ENCODE measurements at regions not wholly inside any gene's neighbourhood (a gene's known extent, or its start where the extent isn't known, plus 50 kb on each side); places are given as distances from the start of the nearest gene placed in this dataset.

DNA sequence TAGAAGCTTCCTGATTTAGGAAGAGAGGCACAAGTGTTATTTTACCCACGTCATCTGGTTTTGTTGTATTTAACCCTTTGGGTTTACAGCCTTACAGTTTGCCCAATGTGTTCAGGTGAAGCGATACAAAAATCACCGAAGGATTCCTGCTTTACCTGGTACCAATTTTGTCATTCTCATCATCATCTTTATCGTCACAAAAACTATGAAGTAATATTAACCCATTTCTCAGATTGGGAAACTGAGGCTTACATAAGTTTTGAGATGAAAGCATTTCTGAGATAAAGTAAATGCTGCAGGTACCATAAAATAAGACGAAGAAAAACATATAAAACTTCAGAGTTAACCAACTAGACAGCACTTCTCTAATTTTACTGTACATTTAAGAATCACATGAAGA, 370.6 kb upstream of the OR4E1 start:
- Mint-ChIP-seq H3K27me3 (ENCODE audit: unreplicated experiment) (peaks cover 71% of the 10 kb centered on the region), H3K27ac (ENCODE audit: unreplicated experiment) (no peak overlapping the region), H3K36me3 (ENCODE audit: insufficient read depth, unreplicated experiment) (no peaks in the 10 kb centered on the region), H3K9me3 (ENCODE audit: low read depth, unreplicated experiment) (no peaks in the 10 kb centered on the region), H3K4me3 (ENCODE audit: low read depth, unreplicated experiment) (no peak overlapping the region), H3K4me1 (ENCODE audit: low read depth, unreplicated experiment) (no peaks in the 10 kb centered on the region)
- no peak for DNase-seq
- TF ChIP-seq, protein P1, sequence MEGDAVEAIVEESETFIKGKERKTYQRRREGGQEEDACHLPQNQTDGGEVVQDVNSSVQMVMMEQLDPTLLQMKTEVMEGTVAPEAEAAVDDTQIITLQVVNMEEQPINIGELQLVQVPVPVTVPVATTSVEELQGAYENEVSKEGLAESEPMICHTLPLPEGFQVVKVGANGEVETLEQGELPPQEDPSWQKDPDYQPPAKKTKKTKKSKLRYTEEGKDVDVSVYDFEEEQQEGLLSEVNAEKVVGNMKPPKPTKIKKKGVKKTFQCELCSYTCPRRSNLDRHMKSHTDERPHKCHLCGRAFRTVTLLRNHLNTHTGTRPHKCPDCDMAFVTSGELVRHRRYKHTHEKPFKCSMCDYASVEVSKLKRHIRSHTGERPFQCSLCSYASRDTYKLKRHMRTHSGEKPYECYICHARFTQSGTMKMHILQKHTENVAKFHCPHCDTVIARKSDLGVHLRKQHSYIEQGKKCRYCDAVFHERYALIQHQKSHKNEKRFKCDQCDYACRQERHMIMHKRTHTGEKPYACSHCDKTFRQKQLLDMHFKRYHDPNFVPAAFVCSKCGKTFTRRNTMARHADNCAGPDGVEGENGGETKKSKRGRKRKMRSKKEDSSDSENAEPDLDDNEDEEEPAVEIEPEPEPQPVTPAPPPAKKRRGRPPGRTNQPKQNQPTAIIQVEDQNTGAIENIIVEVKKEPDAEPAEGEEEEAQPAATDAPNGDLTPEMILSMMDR (IDR thresholded peaks at IDR 0.05; ENCODE audit: unreplicated experiment): no peak
- intact Hi-C loops (cut with micrococcal nuclease; ENCODE audit: unreplicated experiment): loop anchor here (1.0 kb wide), 1 partner anchor 38 kb away; no protein-coding TSS in a partner anchor
- CTCF ChIA-PET: no interaction called here
- no TSS peak for BruUV-seq (replicated peaks)

- Mint-ChIP-seq H3K9me3 (ENCODE audit: low read depth, unreplicated experiment) (no peaks in the 10 kb centered on the region), H3K36me3 (ENCODE audit: insufficient read depth, unreplicated experiment) (no peaks in the 10 kb centered on the region), H3K4me1 (ENCODE audit: low read depth, unreplicated experiment) (no peaks in the 10 kb centered on the region), H3K27me3 (ENCODE audit: unreplicated experiment) (peaks cover 42% of the 10 kb centered on the region), H3K4me3 (ENCODE audit: low read depth, unreplicated experiment) (no peak overlapping the region), H3K27ac (ENCODE audit: unreplicated experiment) (no peak overlapping the region)
- CTCF ChIA-PET: interaction anchor here (0.8 kb wide), 1 partner anchor 123 kb away, joined by 3 read pairs; no protein-coding TSS in a partner anchor
- no peak for DNase-seq
- intact Hi-C loops (cut with micrococcal nuclease; ENCODE audit: unreplicated experiment): no loop called here
- BruUV-seq (replicated peaks): no TSS peak
- TF ChIP-seq, protein P1 (IDR thresholded peaks at IDR 0.05; ENCODE audit: unreplicated experiment): no peak
These were observed 367.1 kb upstream of the OR4E1 start for GRCh38 chr14:22040781-22041125.

- peaks cover 38% of the 10 kb centered on the region for H3K27me3 Mint-ChIP-seq (ENCODE audit: unreplicated experiment)
- no peaks in the 10 kb centered on the region for H3K9me3 Mint-ChIP-seq (ENCODE audit: low read depth, unreplicated experiment)
- H3K4me3 Mint-ChIP-seq (ENCODE audit: low read depth, unreplicated experiment): no peak overlapping the region
- H3K36me3 Mint-ChIP-seq (ENCODE audit: insufficient read depth, unreplicated experiment): no peaks in the 10 kb centered on the region
- CTCF ChIA-PET: interaction anchor here (0.8 to 0.9 kb wide), 2 partner anchors 37 to 122 kb away, joined by 3 read pairs; no protein-coding TSS in a partner anchor
- TF ChIP-seq, protein P1 (IDR thresholded peaks at IDR 0.05; ENCODE audit: unreplicated experiment): no peak
- peak; percentile 24 for DNase-seq
- no TSS peak for BruUV-seq (replicated peaks)
- no peak overlapping the region for H3K27ac Mint-ChIP-seq (ENCODE audit: unreplicated experiment)
- intact Hi-C loops (cut with micrococcal nuclease; ENCODE audit: unreplicated experiment): loop anchor here (10.0 kb wide), 1 partner anchor 125 kb away; no protein-coding TSS in a partner anchor
- H3K4me1 Mint-ChIP-seq (ENCODE audit: low read depth, unreplicated experiment): no peaks in the 10 kb centered on the region
These were observed 366.5 kb upstream of the OR4E1 start for GRCh38 chr14:22039938-22040780.

GRCh38 chr14:22036541-22037239, 363.1 kb upstream of the OR4E1 start:
- TF ChIP-seq, protein P1 (IDR thresholded peaks at IDR 0.05; ENCODE audit: unreplicated experiment): no peak
- CTCF ChIA-PET: interaction anchor here (0.9 kb wide), 1 partner anchor 37 kb away, joined by 3 read pairs; no protein-coding TSS in a partner anchor
- peaks cover 46% of the 10 kb centered on the region for H3K27me3 Mint-ChIP-seq (ENCODE audit: unreplicated experiment)
- H3K4me1 Mint-ChIP-seq (ENCODE audit: low read depth, unreplicated experiment): no peaks in the 10 kb centered on the region
- H3K9me3 Mint-ChIP-seq (ENCODE audit: low read depth, unreplicated experiment): no peaks in the 10 kb centered on the region
- no peak for DNase-seq
- intact Hi-C loops (cut with micrococcal nuclease; ENCODE audit: unreplicated experiment): loop anchor here (10.0 kb wide), 1 partner anchor 122 kb away; no protein-coding TSS in a partner anchor
- no peak overlapping the region for H3K4me3 Mint-ChIP-seq (ENCODE audit: low read depth, unreplicated experiment)
- H3K36me3 Mint-ChIP-seq (ENCODE audit: insufficient read depth, unreplicated experiment): no peaks in the 10 kb centered on the region
- no TSS peak for BruUV-seq (replicated peaks)
- H3K27ac Mint-ChIP-seq (ENCODE audit: unreplicated experiment): no peak overlapping the region

All from Calu3 (cell line).